ENCODE measurements at regions not wholly inside any gene's neighbourhood (a gene's known extent, or its start where the extent isn't known, plus 50 kb on each side); places are given as distances from the start of the nearest gene placed in this dataset.
"Not testable (repeated sequence)": the region's sequence is repeated elsewhere in the genome, so short reads cannot be mapped to it uniquely, and the experiment has no call there.

GRCh38 chr1:147103416-147104155, 68.7 kb downstream of the PRKAB2 start:
- H3K4me3 ChIP-seq (replicated peaks; ENCODE audit: low read depth, low read length); DNase-seq (ENCODE audit: low read depth): not testable (repeated sequence)

GRCh38 chr1:147099192-147099591, 73.1 kb downstream of the PRKAB2 start:
- H3K4me3 ChIP-seq (replicated peaks; ENCODE audit: low read depth, low read length): no peak overlapping the region
- no peak for DNase-seq (ENCODE audit: low read depth)
- no peak for TF ChIP-seq CTCF (IDR thresholded peaks at IDR 0.05; ENCODE audit: low read length, missing control alignments)

GRCh38 chr1:147098338-147098973, 73.8 kb downstream of the PRKAB2 start:
- peak; percentile 37 for TF ChIP-seq CTCF (IDR thresholded peaks at IDR 0.05; ENCODE audit: low read length, missing control alignments)
- peak; percentile 29 for DNase-seq (ENCODE audit: low read depth)
- H3K4me3 ChIP-seq (replicated peaks; ENCODE audit: low read depth, low read length): not testable (repeated sequence)

- DNase-seq (ENCODE audit: low read depth): no peak
- H3K4me3 ChIP-seq (replicated peaks; ENCODE audit: low read depth, low read length): no peak overlapping the region
- no peak for TF ChIP-seq CTCF (IDR thresholded peaks at IDR 0.05; ENCODE audit: low read length, missing control alignments)
Measured at GRCh38 chr1:147095691-147096090, 76.6 kb downstream of the PRKAB2 start.

- no peak overlapping the region for H3K4me3 ChIP-seq (replicated peaks; ENCODE audit: low read depth, low read length)
- no peak for TF ChIP-seq CTCF (IDR thresholded peaks at IDR 0.05; ENCODE audit: low read length, missing control alignments)
- DNase-seq (ENCODE audit: low read depth): no peak
Measured at GRCh38 chr1:147091801-147092200, 80.5 kb downstream of the PRKAB2 start.

- no peak for DNase-seq (ENCODE audit: low read depth)
- TF ChIP-seq CTCF (IDR thresholded peaks at IDR 0.05; ENCODE audit: low read length, missing control alignments): no peak
- no peak overlapping the region for H3K4me3 ChIP-seq (replicated peaks; ENCODE audit: low read depth, low read length)
Measured at GRCh38 chr1:147089457-147089856, 82.8 kb downstream of the PRKAB2 start.

GRCh38 chr1:147086129-147086528, 86.1 kb downstream of the PRKAB2 start:
- no peak for DNase-seq (ENCODE audit: low read depth)
- no peak for TF ChIP-seq CTCF (IDR thresholded peaks at IDR 0.05; ENCODE audit: low read length, missing control alignments)
- H3K4me3 ChIP-seq (replicated peaks; ENCODE audit: low read depth, low read length): no peak overlapping the region
